DOHH2 (cell line): ENCODE measurements at regions not wholly inside any gene's neighbourhood (a gene's known extent, or its start where the extent isn't known, plus 50 kb on each side); places are given as distances from the start of the nearest gene placed in this dataset.

ENCODE experiments used
- H3F3A ChIP-seq: fragments of 200-600 bp; sonication (generic), shearing (Covaris generic); 2 replicates; pipeline ENCODE4 v1.6.0; 2016; ENCODE audit warnings: antibody characterized with exemption, mild to moderate bottlenecking; ENCODE audit not compliant: control insufficient read depth, insufficient read depth
- H3K27ac ChIP-seq: fragments of 200-600 bp; sonication (generic); 2 replicates; pipeline ENCODE4 v1.5.1; 2014; ENCODE audit warnings: low read depth, mild to moderate bottlenecking, low read length, moderate library complexity
- H3K27me3 ChIP-seq: fragments of 200-600 bp; sonication (generic); 2 replicates; pipeline ENCODE4 v1.6.1; 2014; ENCODE audit warnings: mild to moderate bottlenecking, low read length, mixed read lengths; ENCODE audit not compliant: control insufficient read depth
- H3K36me3 ChIP-seq: fragments of 200-600 bp; sonication (generic); 2 replicates; pipeline ENCODE4 v1.6.1; 2014; ENCODE audit warnings: mild to moderate bottlenecking, low read length, moderate library complexity, mixed read lengths; ENCODE audit not compliant: control insufficient read depth
- H3K4me1 ChIP-seq: fragments of 200-600 bp; sonication (generic); 2 replicates; pipeline ENCODE4 v1.6.1; 2014; ENCODE audit warnings: mild to moderate bottlenecking, low read length, mixed read lengths; ENCODE audit not compliant: control insufficient read depth
- H3K4me2 ChIP-seq: fragments of 200-600 bp; sonication (generic); 2 replicates; pipeline ENCODE4 v1.6.0; 2014; ENCODE audit warnings: mild to moderate bottlenecking, low read length, moderate library complexity
- H3K4me3 ChIP-seq: fragments of 200-600 bp; sonication (generic); 2 replicates; pipeline ENCODE4 v1.5.1; 2014; ENCODE audit warnings: mild to moderate bottlenecking, low read length, mixed read lengths
- H3K79me2 ChIP-seq: fragments of 200-600 bp; sonication (generic); 2 replicates; pipeline ENCODE4 v1.6.1; 2014; ENCODE audit warnings: mild to moderate bottlenecking, low read length, mixed read lengths; ENCODE audit not compliant: control insufficient read depth
- H3K9me2 ChIP-seq: fragments of 200-600 bp; sonication (generic); replicated peaks from 2 replicates; pipeline ENCODE4 v1.6.1; 2014; ENCODE audit warnings: mild to moderate bottlenecking, low read length, mixed read lengths; ENCODE audit not compliant: control insufficient read depth
- H3K9me3 ChIP-seq: fragments of 200-600 bp; sonication (generic); 2 replicates; pipeline ENCODE4 v1.6.1; 2014; ENCODE audit warnings: antibody characterized with exemption, low read length, mixed read lengths; ENCODE audit not compliant: control insufficient read depth, insufficient read depth
- H4K20me1 ChIP-seq: fragments of 200-600 bp; sonication (generic); 2 replicates; pipeline ENCODE4 v1.6.0; 2014; ENCODE audit warnings: low read depth, mild to moderate bottlenecking, antibody characterized with exemption, low read length, moderate library complexity; ENCODE audit not compliant: control insufficient read depth, insufficient read depth
- CTCF ChIP-seq: fragments of 200-600 bp; sonication (generic); IDR thresholded peaks from one replicate; pipeline ENCODE4 v1.5.1; 2014; ENCODE audit warnings: antibody characterized with exemption, mild to moderate bottlenecking, low read depth, low read length; ENCODE audit not compliant: poor library complexity, severe bottlenecking
- EZH2phosphoT487 ChIP-seq: fragments of 200-600 bp; sonication (generic); IDR thresholded peaks from 2 replicates; pipeline ENCODE4 v1.6.1; 2017; ENCODE audit warnings: borderline replicate concordance, mild to moderate bottlenecking, antibody characterized with exemption, low read length, moderate library complexity, mixed read lengths

DNA sequence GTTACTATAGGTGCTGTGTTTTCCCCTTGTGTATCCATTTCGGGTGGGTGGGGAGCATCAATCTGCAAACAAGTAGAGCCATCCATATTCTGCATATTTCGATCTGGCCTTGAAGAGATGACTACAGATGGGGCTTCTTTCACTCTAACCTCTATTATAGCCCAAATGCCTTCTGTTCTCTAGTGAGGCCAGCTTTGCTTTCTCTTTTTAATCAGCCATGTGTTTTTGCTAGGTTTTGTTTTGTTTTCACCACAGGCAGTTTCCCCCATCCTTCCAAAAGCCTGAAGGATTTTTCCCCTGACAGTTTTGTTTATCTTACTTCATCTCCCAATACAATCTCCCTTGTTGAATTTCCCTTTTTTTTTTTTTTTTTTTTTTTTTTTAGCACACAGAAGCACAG, 224.1 kb downstream of the BTG1 start:
- no peak overlapping the region for H3K27ac ChIP-seq

DNA sequence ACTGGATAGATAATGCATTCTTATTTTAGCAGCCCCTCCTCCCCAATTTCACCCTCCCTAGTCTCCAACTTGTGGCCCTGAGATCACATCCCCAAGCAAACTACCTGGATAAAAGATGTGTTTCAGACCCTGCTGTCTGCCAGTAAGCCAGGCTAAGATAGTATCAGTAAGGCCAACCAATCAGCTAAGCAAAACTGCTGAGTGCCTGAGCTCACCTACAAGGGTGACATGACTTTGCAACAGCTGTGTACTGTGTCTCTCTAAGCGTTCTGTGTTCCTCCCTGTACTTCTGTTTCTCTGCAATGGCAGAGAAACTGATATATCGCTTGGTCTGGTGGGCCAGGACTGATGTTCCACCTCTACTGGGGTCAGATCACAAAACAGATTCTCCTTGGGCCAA, 224.9 kb downstream of the BTG1 start:
- Histone ChIP-seq H3K9me2 (no peaks in the 10 kb centered on the region), H4K20me1 (no peaks in the 10 kb centered on the region), H3K27me3 (no peaks in the 10 kb centered on the region), H3K79me2 (no peaks in the 10 kb centered on the region), H3F3A (no peaks in the 10 kb centered on the region), H3K4me1 (no peaks in the 10 kb centered on the region), H3K4me2 (no peak overlapping the region), H3K4me3 (no peak overlapping the region), H3K36me3 (no peaks in the 10 kb centered on the region), H3K9me3 (no peaks in the 10 kb centered on the region), H3K27ac (no peak overlapping the region)
- TF ChIP-seq EZH2phosphoT487 (no peak), CTCF (no peak)

More for the DNA sequence above, 224.1 kb downstream of the BTG1 start:
- H3K79me2 ChIP-seq = no peaks in the 10 kb centered on the region
- H3F3A ChIP-seq = no peaks in the 10 kb centered on the region
- TF ChIP-seq CTCF = no peak
- no peak for TF ChIP-seq EZH2phosphoT487
- no peaks in the 10 kb centered on the region for H3K4me1 ChIP-seq
- no peaks in the 10 kb centered on the region for H3K9me3 ChIP-seq
- H3K4me2 ChIP-seq = no peak overlapping the region
- no peaks in the 10 kb centered on the region for H3K36me3 ChIP-seq
- no peaks in the 10 kb centered on the region for H4K20me1 ChIP-seq
- no peaks in the 10 kb centered on the region for H3K9me2 ChIP-seq
- no peaks in the 10 kb centered on the region for H3K27me3 ChIP-seq
- H3K4me3 ChIP-seq = no peak overlapping the region

GRCh38 chr12:91920276-91920675, 225.4 kb downstream of the BTG1 start:
- H4K20me1 ChIP-seq = no peaks in the 10 kb centered on the region
- no peaks in the 10 kb centered on the region for H3K27me3 ChIP-seq
- no peaks in the 10 kb centered on the region for H3K9me2 ChIP-seq
- no peak overlapping the region for H3K27ac ChIP-seq
- H3K9me3 ChIP-seq = no peaks in the 10 kb centered on the region
- no peak overlapping the region for H3K4me3 ChIP-seq
- no peaks in the 10 kb centered on the region for H3K79me2 ChIP-seq
- no peaks in the 10 kb centered on the region for H3K36me3 ChIP-seq
- no peaks in the 10 kb centered on the region for H3F3A ChIP-seq
- TF ChIP-seq CTCF (no peak), EZH2phosphoT487 (no peak)
- no peak overlapping the region for H3K4me2 ChIP-seq
- no peaks in the 10 kb centered on the region for H3K4me1 ChIP-seq

DNA sequence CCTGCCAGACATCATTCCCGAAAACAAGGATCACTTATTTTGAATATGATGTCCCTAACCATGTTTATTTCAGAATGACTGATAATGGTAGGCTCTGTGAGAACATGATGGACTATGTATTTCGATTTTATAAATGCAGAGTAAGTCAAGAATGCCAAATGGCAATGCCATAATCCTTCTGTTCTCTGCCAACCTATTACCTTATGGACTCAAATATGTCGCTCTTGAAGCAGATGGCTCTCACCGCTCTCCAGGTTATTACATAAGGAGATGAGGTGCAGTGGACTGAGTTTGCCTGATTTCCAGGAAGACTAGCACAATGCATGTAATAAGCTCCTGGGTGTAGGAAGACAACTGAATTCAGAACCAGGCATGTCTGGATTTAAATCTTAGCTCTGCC, 227.2 kb downstream of the BTG1 start:
- Histone ChIP-seq H3K36me3 (no peaks in the 10 kb centered on the region), H3K27ac (no peak overlapping the region), H3K9me2 (no peaks in the 10 kb centered on the region), H3K79me2 (no peaks in the 10 kb centered on the region), H3K4me3 (no peak overlapping the region), H3F3A (no peaks in the 10 kb centered on the region), H3K27me3 (no peaks in the 10 kb centered on the region), H3K4me1 (no peaks in the 10 kb centered on the region), H3K4me2 (no peak overlapping the region), H3K9me3 (no peaks in the 10 kb centered on the region), H4K20me1 (no peaks in the 10 kb centered on the region)
- no peak for TF ChIP-seq CTCF
- TF ChIP-seq EZH2phosphoT487 = no peak
